Smooth muscle cell (in vitro differentiated cells): ENCODE measurements at regions not wholly inside any gene's neighbourhood (a gene's known extent, or its start where the extent isn't known, plus 50 kb on each side); places are given as distances from the start of the nearest gene placed in this dataset.
A peak's percentile ranks its signal among the peaks of the same experiment; 100 is the strongest.

ENCODE experiments used
- DNase-seq: peaks from one replicate; lab custom pipeline; 2025; ENCODE audit not compliant: unreplicated experiment; lab: John Stamatoyannopoulos, UW
- H2AFZ ChIP-seq: fragments of 200-600 bp; sonication (generic); 2 replicates; pipeline ENCODE4 v1.6.0; 2016; ENCODE audit warnings: antibody characterized with exemption, low read depth, mild to moderate bottlenecking
- H3F3A ChIP-seq: fragments of 200-600 bp; sonication (generic); 2 replicates; pipeline ENCODE4 v1.6.0; 2017; ENCODE audit warnings: antibody characterized with exemption, low read depth
- H3K27ac ChIP-seq: fragments of 200-600 bp; sonication (generic); 2 replicates; pipeline ENCODE4 v1.5.1; 2016; ENCODE audit warnings: low read depth, mild to moderate bottlenecking
- H3K27me3 ChIP-seq: fragments of 200-600 bp; sonication (generic); 2 replicates; pipeline ENCODE4 v1.6.1; 2016; ENCODE audit warnings: low read depth, mild to moderate bottlenecking
- H3K36me3 ChIP-seq: fragments of 200-600 bp; sonication (generic); 2 replicates; pipeline ENCODE4 v1.5.1; 2016; ENCODE audit warnings: low read depth
- H3K4me1 ChIP-seq: fragments of 200-600 bp; sonication (generic); 2 replicates; pipeline ENCODE4 v1.5.1; 2016; ENCODE audit warnings: low read depth
- H3K4me2 ChIP-seq: fragments of 200-600 bp; sonication (generic); 2 replicates; pipeline ENCODE4 v1.6.0; 2016; ENCODE audit warnings: mild to moderate bottlenecking
- H3K4me3 ChIP-seq: fragments of 200-600 bp; sonication (generic); 2 replicates; pipeline ENCODE4 v1.5.1; 2016; ENCODE audit warnings: mild to moderate bottlenecking
- H3K79me2 ChIP-seq: fragments of 200-600 bp; sonication (generic); 2 replicates; pipeline ENCODE4 v1.6.0; 2016; ENCODE audit warnings: low read depth, mild to moderate bottlenecking
- H3K9ac ChIP-seq: fragments of 200-600 bp; sonication (generic); 2 replicates; pipeline ENCODE4 v1.6.0; 2016; ENCODE audit warnings: low read depth
- H3K9me3 ChIP-seq: fragments of 200-600 bp; sonication (generic); replicated peaks from 2 replicates; pipeline ENCODE4 v1.5.1; 2016; ENCODE audit warnings: low read depth
- H4K20me1 ChIP-seq: fragments of 200-600 bp; sonication (generic); 2 replicates; pipeline ENCODE4 v1.6.0; 2016; ENCODE audit warnings: low read depth
- WGBS: methylation state at CpG from one replicate; pipeline ENCODE4 v1.1.7; 2016; ENCODE audit warnings: low lambda C conversion rate; 5-methylcytosine and 5-hydroxymethylcytosine counted together
- TF ChIP-seq, protein P1 (sequence below): fragments of 200-600 bp; sonication (generic); IDR thresholded peaks from 2 replicates; pipeline ENCODE4 v1.5.1; 2017; ENCODE audit warnings: borderline replicate concordance, mild to moderate bottlenecking, antibody characterized with exemption; ENCODE audit not compliant: insufficient read depth, poor library complexity, severe bottlenecking

DNA sequence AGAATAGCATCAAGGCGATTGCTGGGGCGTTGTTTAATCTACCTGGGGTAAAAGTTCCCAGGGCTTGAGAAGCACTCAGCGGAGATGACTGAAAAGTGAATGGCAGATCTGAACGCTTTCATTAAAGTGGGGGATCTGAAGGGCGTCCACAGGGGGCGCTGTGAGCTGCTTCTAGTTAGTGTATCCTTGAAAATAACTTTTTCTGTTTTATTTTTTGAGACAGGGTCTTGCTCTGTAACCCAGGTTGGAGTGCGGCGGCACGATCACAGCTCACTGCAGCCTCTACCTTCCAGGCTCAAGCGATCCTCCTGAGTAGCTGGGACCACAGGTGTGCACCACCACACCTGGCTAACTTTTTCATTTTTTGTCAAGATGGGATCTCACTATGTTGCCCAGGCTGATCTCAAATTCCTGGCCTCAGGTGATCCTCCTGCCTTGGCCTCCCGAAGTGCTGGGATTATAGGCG lies 360.4 kb downstream of the SEC14L1 start:
- H2AFZ ChIP-seq, result no peak overlapping the region
- H3K9me3 ChIP-seq, result no peaks in the 10 kb centered on the region
- no peak overlapping the region for H3K9ac ChIP-seq
- no peak overlapping the region for H3K4me3 ChIP-seq
- H3K4me1 ChIP-seq, result no peaks in the 10 kb centered on the region
- H4K20me1 ChIP-seq, result peaks cover 15% of the 10 kb centered on the region
- TF ChIP-seq, protein P1, sequence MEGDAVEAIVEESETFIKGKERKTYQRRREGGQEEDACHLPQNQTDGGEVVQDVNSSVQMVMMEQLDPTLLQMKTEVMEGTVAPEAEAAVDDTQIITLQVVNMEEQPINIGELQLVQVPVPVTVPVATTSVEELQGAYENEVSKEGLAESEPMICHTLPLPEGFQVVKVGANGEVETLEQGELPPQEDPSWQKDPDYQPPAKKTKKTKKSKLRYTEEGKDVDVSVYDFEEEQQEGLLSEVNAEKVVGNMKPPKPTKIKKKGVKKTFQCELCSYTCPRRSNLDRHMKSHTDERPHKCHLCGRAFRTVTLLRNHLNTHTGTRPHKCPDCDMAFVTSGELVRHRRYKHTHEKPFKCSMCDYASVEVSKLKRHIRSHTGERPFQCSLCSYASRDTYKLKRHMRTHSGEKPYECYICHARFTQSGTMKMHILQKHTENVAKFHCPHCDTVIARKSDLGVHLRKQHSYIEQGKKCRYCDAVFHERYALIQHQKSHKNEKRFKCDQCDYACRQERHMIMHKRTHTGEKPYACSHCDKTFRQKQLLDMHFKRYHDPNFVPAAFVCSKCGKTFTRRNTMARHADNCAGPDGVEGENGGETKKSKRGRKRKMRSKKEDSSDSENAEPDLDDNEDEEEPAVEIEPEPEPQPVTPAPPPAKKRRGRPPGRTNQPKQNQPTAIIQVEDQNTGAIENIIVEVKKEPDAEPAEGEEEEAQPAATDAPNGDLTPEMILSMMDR, result peak; percentile 58
- no peaks in the 10 kb centered on the region for H3K79me2 ChIP-seq
- H3K36me3 ChIP-seq, result no peaks in the 10 kb centered on the region
- WGBS, result 89% methylated on average over 12 of the region's 12 CpGs
- no peaks in the 10 kb centered on the region for H3K27me3 ChIP-seq
- no peak overlapping the region for H3K27ac ChIP-seq
- no peak for DNase-seq
- H3F3A ChIP-seq, result no peaks in the 10 kb centered on the region
- no peak overlapping the region for H3K4me2 ChIP-seq

DNA sequence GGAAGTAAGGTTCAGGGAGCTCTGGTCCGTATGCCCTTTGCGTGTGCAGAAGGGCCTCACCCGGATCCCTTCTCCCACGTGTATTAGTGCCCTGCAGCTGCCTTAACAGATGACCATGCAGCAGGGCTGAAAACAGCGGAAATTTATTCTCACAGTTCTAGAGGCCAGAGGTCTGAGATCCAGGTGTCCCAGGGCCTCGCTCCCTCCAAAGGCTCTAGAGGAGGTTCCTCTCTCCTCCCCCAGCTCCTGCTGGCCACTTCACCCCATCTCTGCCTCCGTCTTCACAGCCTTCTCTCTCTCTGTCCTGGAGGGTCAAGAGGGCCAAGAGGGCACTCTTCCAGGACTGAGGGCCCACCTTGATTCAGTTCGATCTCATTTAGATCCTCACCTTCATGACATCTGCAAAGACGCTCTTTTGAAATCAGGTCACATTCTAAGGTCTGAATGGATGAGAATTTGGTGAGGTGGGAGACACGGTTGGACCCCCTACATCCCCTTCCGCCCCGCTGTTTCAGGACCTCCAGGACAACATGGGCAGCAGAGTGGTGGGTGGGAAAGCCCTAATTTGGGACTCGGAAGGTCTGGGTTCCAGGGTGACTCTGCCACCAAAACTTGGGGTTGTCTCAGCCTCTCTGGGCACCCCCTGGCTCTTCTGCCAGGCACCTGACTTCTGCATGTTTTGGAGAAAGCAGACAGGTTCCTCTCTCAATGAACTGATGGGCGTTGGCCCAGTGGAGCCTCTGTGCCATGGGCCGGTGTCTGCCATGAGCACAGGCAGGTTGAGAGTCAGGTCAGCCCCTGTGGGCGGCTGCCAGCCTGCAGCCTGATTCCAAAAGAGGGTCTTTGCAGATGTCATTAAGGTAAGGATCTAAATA lies 361.2 kb downstream of the SEC14L1 start:
- TF ChIP-seq, protein P1, result no peak
- Histone ChIP-seq H3K4me1 (no peaks in the 10 kb centered on the region), H3K27ac (no peak overlapping the region), H3K9ac (no peak overlapping the region), H3K79me2 (no peaks in the 10 kb centered on the region), H3K4me2 (no peak overlapping the region), H3F3A (no peaks in the 10 kb centered on the region), H3K36me3 (no peaks in the 10 kb centered on the region), H2AFZ (no peak overlapping the region), H3K9me3 (no peaks in the 10 kb centered on the region), H4K20me1 (peaks cover 7% of the 10 kb centered on the region), H3K4me3 (no peak overlapping the region), H3K27me3 (no peaks in the 10 kb centered on the region)
- no peak for DNase-seq
- WGBS, result 96% methylated on average over 16 of the region's 16 CpGs

DNA sequence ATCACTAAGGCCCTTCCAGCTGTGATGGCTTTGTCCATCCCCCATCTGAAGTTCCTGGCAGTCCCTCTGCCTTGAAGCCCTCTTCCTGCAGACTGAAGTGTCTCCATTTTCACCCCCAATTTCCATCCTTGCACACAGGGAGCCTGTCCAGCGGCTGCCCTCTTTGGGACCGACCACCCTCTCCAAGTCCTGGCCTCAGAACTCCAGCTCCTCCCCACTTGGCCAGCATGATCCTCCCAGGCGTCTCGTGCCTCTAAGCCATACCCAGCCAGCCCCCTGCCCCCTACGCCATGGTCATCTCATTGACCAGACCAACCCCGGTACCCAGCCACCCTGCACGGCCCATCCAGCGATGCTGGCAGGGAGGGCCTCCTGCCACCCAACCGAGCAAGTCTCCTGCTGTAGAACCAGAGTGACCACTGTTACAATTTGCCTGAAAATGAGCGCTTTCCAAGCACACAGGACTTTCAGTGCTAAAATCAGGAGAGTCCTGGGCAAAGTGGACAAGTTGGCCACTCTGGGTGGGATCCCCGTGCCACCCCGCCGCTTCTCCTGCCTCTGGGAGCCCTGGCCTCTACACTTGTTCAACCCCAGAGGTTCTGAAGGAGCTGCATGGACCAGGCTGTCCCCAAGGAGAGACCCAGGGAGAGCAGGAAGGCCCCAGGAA lies 362.0 kb downstream of the SEC14L1 start:
- Histone ChIP-seq H2AFZ (no peak overlapping the region), H3K4me3 (no peak overlapping the region), H3K9me3 (no peaks in the 10 kb centered on the region), H3K9ac (no peak overlapping the region), H3K79me2 (no peaks in the 10 kb centered on the region), H3K4me1 (no peaks in the 10 kb centered on the region), H3F3A (no peaks in the 10 kb centered on the region), H3K36me3 (no peaks in the 10 kb centered on the region), H3K4me2 (no peak overlapping the region), H3K27me3 (no peaks in the 10 kb centered on the region), H3K27ac (no peak overlapping the region), H4K20me1 (no peaks in the 10 kb centered on the region)
- 95% methylated on average over 13 of the region's 13 CpGs for WGBS
- no peak for DNase-seq
- TF ChIP-seq, protein P1, result no peak
